ENCODE measurements at regions not wholly inside any gene's neighbourhood (a gene's known extent, or its start where the extent isn't known, plus 50 kb on each side); places are given as distances from the start of the nearest gene placed in this dataset.
"Not testable (repeated sequence)": the region's sequence is repeated elsewhere in the genome, so short reads cannot be mapped to it uniquely, and the experiment has no call there.

DNA sequence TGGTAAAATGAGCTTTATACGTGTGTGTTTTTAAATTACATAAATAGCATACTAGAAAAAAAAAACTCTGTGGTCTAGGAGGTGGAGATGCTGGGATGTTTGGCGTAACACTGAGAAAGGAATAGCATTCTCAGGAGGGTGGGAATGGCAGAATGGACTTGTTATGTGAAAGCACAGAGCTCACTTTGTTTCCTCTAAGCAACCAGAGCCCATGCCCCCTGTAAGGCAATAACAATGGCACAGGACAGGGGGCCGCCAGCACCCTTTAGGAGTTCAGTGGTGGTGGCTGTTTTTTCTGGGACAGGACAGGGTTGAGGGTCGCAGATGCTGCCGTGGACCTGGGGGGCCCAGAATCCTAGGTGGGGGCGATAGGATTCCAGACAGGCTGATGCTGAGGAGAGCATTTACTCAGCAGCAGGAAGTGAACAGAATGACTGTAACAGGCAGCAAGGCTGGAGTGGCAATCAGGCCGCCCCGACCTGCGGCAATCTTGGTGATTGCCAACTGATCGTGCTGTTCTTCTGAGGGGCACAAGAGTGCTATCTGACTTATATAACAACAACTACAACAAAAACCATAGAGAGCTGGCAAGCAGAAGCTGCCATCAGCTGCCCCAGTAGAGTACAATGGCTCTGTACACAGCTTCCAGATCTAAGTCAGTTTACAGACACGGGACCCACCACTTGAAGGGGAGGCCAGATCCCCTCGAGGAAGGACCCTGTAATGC is 160.4 kb downstream of the UACA start:
- no peak for DNase-seq (ENCODE audit: low read depth, low spot score)

DNA sequence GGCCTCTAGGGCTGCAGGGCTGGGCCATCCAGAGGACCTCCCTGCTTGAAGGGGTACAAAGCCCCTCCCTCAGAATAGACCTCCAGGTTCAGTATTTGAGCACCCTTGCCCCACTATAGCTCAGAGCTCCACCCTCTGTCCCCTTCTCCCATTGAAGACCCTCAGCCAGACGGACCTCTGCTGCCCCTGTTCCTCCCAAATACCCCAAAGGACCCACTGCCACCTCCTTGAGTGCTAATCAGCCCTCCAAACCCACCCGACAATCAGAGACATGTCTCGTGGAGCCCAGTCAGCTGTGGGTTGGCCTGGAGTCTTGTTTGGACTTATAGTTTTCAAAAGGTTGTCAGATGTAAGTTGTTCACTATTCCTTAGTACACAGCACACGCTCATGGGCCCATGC is 161.1 kb downstream of the UACA start:
- no peak for DNase-seq (ENCODE audit: low read depth, low spot score)

DNA sequence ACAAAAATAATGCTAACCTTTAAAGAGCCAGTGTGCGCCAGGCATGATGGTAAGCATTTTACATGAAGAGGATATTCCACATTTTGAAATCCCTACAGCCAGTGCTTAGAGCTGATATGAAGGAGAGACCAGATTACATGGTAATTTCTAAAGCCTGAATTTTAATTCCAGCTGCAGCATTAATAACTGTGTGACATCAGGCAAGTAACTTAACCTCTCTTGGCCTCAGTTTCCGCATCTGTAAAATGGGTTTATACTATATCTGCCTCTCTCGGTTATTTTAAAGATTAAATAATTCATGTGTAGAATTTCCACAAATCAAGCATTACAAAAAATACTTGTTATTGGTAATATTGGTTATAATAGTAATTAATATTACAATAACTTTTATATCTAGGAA is 165.4 kb downstream of the UACA start:
- no peak for DNase-seq (ENCODE audit: low read depth, low spot score)

DNA sequence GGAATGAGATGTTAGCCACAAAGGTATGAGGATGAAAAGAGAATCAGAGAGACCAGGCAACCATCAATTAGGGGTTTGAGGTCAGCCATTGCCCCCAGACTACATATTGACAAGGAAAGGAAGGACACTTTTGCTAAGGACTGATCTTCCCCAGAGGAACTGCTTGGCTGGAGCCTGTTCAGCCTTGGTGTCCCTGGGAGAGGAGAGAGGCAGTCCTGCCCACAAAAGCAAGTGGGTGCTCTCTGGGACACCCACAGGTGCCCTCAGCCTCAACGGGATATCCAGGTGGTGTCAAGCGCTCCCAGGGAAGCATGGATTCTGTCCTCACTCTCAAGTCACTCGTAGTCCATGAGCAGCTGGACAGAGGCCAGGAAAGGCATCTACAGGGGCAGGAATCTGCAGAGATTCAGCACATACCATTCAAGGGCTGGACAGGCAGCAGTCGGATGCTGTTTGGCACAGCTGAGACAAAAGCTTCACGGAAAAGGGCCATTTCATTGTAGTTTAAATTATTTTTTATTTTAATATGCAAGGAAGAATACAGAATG is 166.2 kb downstream of the UACA start:
- DNase-seq (ENCODE audit: low read depth, low spot score) = no peak

DNA sequence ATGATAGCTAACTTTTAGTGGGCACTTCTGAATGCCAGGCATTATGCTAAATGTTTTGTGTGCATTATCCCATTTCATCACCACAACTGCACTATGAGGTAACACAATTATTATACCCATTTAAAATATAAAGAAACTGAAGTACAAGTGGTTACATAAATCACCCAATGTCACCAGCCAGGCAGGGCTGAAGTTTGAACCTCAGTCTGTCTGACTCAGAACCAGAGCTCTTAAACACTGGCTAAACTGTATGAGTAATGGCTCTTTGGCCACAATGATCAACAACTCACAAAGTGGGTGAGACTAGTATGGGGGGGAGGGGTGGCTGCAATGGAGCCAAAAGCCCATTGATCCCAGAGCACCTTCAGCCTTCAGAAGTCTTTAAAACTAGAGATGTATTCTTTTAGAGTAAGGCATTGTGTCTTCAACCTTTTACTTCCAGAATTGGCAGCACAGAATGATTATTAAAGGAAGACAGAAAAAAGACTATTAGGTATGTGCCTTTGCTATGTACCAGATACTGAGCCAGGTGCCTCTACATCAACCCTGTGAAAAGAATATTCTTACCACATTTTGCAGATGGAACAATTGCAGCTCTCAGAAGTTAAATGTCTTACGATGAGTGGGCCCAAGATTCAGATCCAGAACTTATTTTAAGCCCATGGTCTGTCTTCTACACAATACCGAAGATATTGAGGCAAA is 166.9 kb downstream of the UACA start:
- DNase-seq (ENCODE audit: low read depth, low spot score) = no peak

DNA sequence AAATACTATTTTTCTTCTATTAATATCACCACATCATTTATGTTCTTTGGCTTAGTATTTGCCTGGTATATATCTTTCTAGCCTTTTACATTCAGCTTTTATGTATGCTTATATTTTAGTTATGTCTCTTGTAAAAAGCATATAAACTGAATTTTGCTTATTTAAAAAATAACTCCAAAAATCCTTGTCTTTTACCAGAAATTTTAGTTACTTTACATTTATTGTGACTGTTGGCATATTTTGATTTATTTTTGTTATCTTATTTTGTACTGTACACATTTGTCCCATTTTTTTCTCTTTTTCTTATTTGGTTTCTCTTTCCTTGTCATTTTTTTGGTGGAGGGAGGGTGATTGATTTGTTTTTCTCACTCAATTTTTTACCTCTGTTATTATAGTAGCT is 169.6 kb downstream of the UACA start:
- no peak for DNase-seq (ENCODE audit: low read depth, low spot score)

DNA sequence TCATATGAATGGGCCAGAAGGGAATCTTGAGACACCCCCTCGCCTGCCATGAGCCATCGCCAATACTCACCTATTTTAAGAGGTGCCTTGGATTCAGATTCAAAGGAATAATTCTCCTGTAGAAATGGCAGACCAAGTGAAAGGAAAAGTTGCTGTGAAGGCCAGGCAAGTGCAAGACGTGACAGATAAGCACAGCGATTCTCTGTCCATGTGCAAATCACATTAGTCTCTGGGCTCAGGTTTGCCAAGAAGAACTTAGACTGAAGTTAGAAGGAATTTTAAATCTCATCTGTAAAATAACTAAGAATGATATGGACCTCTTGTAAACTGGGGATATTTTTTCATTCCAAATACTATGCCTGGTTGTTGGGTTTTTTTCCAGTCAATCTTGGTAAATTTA is 173.6 kb downstream of the UACA start:
- no peak for DNase-seq (ENCODE audit: low read depth, low spot score)

DNA sequence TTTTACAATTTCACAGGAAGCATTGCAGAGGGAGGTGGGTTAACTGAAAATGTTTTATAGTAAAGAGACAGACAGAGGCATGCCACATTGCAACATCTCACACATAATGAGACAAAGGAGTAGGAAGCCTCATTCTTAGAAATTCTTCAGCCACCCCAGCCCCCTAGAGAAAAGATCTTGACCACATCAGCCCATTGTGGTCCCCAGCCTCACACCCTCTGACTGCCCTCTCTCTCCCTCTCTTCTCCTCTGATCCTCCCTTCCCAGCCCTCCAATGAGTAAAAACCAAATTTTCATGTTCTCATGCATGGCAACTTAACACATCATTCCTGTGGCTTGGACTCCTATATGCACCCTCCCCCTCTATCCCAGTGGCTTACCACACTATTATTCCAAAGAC is 174.1 kb downstream of the UACA start:
- DNase-seq (ENCODE audit: low read depth, low spot score) = no peak

DNA sequence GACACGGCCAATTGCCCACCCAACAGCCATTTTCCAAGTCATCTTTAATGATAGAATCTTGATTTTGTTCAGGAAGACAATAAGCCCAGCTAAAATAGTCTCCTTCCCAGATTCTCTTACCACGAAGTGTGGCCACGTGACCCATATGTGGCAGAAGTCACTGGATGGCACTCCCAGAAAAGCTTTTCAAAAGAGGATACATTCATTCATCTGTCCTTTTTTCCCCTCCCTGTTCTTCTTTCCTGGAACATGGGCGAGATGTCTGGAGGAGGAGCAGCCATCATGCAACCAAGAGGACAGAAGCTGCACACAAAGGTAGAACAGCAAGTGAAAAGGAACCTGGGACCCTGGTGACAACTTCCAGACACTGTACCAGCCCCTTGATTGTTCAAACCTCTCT is 174.7 kb downstream of the UACA start:
- no peak for DNase-seq (ENCODE audit: low read depth, low spot score)

DNA sequence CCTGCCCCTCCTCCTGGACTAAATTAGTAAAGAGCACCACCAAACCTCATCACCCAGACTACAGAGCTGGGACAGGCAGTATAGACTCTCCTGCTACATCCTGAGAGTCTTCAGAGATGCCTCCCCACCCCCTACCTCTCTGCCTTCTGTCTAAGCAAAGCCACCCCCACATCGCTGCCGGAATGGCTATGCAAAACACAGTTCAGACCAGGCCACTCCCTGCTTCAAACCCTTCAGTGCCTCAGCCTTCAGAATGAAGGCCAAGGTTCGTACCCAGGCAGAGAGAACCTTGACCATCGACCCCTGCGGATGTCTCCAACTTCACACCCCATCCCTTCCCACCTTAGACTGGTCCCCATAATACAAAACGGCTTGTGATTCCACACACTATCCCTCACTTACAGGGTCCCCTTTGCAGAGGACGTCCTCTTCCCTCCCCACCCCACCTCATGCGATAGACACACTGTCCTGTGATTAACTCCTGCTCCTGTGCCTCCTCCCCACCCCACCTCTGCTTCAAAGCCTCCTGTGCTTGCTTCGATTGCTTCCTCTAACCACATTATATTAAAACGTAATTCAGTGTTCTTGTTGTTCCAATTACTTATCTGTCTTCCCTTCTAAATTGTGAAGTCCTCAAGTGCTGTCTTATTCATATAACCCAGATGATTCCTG is 175.3 kb downstream of the UACA start:
- DNase-seq (ENCODE audit: low read depth, low spot score) = no peak

DNA sequence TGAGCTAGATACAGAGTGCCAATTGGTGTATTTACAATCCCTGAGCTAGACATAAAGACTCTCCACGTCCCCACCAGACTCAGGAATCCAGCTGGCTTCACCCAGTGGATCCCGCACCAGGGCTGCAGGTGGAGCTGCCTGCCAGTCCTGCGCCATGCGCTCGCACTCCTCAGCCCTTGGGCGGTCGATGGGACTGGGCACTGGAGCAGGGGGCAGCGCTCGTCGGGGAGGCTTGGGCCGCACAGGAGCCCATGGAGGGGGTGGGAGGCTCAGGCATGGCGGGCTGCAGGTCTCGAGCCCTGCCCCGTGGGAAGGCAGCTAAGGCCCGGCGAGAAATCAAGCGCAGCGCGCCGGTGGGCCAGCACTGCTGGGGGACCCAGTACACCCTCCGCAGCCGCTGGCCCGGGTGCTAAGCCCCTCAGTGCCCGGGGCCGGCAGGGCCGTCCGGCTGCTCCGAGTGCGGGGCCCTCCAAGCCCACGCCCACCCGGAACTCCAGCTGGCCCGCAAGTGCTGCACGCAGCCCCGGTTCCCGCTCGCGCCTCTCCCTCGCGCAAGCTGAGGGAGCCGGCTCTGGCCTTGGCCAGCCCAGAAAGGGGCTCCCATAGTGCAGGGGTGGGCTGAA is 176.2 kb downstream of the UACA start:
- DNase-seq (ENCODE audit: low read depth, low spot score) = not testable (repeated sequence)

DNA sequence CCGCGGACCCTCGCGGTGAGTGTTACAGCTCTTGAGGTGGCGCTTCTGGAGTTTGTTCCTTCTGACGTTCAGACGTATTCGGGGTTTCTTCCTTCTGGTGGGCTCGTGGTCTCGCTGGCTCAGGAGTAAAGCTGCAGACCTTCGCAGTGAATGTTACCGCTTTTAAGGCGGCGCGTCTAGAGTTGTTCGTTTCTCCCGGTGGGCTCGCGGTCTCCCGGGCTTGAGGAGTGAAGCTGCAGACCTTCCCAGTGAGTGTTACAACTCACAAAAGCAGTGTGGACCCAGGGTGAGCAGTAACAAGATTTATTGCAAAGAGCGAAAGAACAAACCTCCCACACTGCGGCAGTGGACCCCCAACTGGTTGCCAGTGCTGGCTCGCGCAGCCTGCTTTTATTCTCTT is 177.1 kb downstream of the UACA start:
- DNase-seq (ENCODE audit: low read depth, low spot score) = no peak

DNA sequence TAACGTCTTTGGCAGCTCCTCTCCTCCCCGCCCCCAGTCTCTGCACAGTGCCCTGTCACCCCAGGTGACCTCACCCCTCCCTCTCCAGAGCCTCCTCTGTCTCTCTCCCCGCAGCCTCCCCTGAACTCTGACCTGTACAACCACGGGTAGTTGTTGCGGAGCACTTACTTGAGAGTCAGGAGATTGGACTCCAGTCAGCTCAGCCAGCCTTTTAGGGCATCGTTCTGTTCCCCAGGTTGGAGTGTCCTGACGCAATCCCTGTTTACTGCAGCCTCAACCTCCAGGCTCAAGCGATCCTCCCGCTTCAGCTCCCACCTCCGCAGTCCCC is 177.7 kb downstream of the UACA start:
- no peak for DNase-seq (ENCODE audit: low read depth, low spot score)

DNA sequence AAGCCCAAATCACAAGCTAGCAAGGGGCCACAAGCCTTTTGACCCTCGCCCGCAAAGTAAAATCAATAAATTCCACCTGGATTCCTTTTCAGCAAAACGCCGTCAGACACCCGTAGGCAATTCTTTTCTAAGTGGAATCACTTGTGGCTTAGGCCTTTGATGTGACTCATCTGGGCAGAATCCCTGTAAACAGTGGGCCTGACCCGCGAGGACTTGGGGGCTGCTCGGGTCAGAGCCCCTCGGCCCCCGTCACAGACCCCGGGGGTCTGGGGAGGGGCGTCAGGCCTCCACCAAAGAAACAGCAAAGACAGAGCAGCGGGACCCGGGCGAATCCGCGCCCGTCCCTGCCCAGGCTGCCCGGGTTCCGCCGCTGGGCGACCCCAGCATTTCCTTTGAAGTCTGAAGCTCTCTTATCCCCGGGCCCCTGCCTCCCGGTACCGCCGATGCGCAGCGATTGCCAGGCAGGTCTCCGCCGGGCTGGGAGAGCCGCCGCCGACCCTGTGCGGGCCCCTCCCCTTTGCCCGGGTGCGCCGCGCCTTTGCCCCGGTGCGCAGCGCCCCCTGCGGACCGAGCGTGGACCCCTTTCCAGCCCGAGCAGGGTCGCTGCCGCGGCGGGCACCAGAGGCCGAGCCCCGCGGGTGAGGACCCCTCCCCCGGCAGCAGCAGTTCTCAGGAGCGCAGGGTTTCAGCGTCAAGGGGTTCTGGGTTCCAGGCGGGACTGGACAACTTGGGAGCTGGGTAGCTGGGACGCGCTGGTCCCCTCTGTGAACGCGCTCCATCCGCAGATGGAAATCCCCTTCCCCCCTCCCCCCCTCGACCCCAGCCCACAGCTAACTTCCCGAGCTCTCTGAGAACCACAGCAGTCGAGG is 178.3 kb downstream of the UACA start:
- peak; percentile 27 for DNase-seq (ENCODE audit: low read depth, low spot score)

DNA sequence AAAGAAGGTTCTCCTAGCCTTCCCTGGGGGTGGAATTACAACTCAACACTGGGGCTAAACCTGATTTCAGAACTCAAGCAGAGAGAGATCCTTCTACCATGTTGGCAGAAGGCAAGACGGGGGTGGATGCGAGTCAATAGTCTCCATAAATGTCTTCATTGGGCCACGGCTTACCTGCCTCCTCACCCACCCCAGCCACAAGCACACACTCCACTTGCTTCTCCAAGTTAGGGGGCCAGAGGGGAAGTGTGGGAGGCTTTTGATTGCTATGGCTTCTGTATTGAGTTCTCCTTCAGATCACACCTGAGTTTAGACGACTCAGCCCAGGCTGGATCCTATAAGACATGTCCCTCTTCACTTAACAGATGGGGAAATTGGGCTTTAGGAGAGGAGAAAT is 178.9 kb downstream of the UACA start:
- DNase-seq (ENCODE audit: low read depth, low spot score) = no peak

DNA sequence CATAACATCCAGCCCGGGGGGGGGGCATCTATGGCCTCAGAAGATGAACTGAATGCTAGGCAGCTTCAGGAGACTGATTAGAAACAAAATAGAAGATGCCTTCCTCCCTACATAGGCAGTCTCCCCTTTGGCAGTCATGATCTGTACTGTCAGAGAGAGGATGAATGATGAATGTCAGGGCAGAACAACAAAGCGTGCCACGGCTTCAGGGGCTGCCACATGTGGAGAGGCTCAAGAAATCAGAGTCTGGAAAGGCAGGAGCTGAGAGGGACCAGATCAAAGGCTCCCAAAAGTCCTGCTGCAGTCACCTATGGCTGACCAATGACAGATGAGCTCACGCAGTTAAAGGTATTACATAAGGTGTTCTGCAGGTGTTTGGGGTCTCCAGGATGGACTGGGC is 180.4 kb downstream of the UACA start:
- no peak for DNase-seq (ENCODE audit: low read depth, low spot score)

DNA sequence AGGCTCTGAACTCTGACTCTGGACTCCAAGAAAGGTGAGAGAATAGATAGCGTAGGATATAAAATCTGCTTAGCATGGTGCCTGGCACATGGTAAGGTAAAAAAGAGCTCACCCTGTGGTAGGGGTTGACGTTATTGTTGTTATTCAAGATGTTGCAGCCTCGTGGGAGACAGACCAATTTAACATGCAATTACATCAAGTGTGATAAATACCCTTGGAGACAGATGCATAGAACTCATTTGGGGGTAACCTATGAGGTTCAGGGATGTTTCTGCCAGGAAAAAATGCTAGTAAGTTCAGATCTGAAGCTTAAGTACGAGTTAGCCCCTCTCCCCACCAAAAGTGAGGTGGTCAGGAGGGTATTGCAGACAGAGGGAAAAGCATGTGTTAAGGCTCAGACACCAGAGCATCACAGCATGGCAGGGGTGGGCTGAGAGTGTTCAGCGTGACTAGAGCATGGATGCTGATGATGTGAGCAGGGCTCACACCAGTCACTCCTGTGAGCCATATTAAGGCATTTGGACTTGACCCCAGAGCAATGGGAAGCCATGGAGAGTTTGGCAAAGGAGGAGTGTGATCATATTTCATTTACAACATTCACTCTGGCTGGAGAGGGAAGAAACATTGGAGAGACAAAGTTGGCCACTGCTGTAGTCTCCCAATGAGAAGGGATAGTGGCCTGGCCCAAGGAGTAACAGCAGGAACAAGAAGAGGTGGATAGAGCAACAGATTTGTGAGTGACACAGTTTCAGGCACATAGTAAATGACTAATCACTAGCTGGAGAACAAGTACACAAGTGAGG is 181.0 kb downstream of the UACA start:
- no peak for DNase-seq (ENCODE audit: low read depth, low spot score)

DNA sequence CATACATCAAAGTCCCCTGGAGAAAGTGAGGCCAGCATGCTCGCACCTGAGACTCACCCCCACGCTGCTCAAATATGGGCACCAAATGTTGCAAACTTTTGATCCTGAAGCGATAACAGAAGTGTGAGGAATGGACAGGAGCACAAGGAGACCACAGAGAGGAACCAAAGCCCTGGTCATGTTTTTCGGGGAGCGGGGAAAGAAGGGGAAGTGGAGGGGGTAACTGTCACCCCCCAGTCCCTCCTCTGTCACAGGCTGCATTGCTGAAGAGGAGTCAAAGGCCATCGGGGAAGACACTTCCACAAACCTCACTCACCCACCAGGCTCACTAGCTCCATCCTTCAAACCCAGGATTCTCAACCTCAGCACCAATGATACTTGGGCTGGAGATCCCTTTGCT is 182.4 kb downstream of the UACA start:
- DNase-seq (ENCODE audit: low read depth, low spot score) = no peak

DNA sequence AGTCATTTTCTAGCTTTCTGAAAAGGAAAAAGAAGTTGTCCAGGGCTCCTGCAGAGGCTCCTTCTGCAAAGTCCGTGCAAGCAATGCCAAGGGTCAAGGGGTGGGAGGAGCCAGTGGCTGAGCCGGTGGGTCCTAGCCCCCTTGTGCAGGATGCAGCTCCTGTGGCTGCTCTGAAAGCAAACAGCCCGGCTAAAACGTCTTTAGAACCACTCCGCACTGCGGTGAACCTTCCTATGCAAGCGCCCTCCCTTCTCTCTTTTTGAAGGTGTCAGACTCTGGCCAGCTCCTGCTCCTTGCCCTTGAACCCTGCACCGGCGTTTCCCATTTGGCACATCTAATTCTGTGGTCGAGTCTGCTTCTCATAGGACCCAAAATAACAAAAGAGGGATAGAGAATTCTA is 183.1 kb downstream of the UACA start:
- DNase-seq (ENCODE audit: low read depth, low spot score) = no peak

DNA sequence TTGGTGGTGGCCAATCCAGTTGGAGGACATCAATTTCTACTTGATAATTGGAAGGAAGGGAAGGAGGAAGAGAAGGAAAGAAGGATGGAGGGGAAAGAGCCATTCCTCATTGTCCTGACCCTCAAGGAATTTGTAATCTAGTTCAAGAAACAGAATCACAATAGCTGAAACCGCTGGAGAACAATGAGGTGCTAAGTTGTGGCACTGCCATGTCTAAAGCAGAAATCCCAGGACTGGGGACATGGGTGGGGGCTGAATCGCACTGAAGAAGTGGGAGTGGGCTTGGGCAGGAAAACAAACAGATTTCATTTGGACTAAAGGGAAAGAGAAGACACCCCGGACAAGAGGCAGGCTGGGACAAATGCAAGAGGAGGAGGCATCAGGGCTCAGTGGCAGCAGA is 183.6 kb downstream of the UACA start:
- DNase-seq (ENCODE audit: low read depth, low spot score) = no peak

DNA sequence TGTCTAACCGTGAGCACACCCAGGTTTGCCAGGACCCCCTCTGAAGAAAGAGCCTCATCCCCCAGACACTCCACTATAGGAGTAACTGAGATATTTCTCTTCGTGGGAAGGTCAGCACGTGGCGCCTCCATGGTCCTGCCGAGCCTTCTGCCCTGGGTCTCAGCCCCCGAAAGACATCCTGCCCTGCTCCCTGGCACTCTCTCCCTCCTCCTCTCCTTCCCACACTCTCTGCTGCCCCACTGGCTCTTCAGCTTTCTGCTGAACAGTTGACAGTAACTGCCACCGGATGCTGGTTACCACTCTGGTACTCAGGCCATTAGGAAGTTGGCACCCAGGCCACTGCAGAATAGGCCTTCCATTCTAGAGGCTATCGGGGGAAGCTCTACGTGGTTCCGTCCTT is 185.2 kb downstream of the UACA start:
- DNase-seq (ENCODE audit: low read depth, low spot score) = no peak

Data from activated naive CD8-positive, alpha-beta T cell treated with anti-CD3 and anti-CD28 coated beads, Interleukin-2, amount 50 U/mL, for 16 hours (primary cell).